HL-60 (cell line): ENCODE measurements at regions not wholly inside any gene's neighbourhood (a gene's known extent, or its start where the extent isn't known, plus 50 kb on each side); places are given as distances from the start of the nearest gene placed in this dataset.

ENCODE experiments used
- POLR2AphosphoS5 ChIP-seq: IDR thresholded peaks from 2 replicates; pipeline ENCODE4 v1.6.1; 2012; ENCODE audit warnings: low read depth
- REST ChIP-seq: IDR thresholded peaks from 2 replicates; pipeline ENCODE4 v1.6.1; 2012; ENCODE audit warnings: low read depth; ENCODE audit not compliant: insufficient replicate concordance
- SPI1 ChIP-seq: IDR thresholded peaks from 2 replicates; pipeline ENCODE4 v1.6.1; 2012; ENCODE audit warnings: low read depth, mild to moderate bottlenecking, borderline replicate concordance
- TF ChIP-seq, protein P1 (sequence below): IDR thresholded peaks from one replicate; pipeline ENCODE4 v1.5.1; 2011; ENCODE audit warnings: low read length, control low read depth, inconsistent platforms; ENCODE audit not compliant: insufficient read depth

DNA sequence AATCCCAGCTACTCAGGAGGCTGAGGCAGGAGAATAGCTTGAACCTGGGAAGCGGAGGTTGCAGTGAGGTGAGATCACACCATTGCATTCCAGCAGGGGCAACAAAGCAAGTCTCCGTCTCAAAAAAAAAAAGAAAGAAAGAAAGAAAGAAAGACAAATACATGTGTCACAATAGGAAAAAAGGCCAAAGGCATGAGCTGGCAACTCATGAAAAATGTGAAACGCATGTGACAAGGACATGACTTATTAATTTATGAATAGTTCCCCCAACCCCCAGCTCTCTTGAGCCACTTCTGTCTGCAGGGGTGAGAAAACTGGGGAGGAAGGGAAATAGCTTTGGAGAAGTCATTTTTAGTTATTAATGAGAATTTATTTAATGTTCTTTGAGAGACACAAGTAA lies 120.6 kb downstream of the AIPL1 start:
- TF ChIP-seq, protein P1, sequence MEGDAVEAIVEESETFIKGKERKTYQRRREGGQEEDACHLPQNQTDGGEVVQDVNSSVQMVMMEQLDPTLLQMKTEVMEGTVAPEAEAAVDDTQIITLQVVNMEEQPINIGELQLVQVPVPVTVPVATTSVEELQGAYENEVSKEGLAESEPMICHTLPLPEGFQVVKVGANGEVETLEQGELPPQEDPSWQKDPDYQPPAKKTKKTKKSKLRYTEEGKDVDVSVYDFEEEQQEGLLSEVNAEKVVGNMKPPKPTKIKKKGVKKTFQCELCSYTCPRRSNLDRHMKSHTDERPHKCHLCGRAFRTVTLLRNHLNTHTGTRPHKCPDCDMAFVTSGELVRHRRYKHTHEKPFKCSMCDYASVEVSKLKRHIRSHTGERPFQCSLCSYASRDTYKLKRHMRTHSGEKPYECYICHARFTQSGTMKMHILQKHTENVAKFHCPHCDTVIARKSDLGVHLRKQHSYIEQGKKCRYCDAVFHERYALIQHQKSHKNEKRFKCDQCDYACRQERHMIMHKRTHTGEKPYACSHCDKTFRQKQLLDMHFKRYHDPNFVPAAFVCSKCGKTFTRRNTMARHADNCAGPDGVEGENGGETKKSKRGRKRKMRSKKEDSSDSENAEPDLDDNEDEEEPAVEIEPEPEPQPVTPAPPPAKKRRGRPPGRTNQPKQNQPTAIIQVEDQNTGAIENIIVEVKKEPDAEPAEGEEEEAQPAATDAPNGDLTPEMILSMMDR: no peak
- TF ChIP-seq SPI1 (no peak), REST (no peak), POLR2AphosphoS5 (no peak)
